Common myeloid progenitor, CD34-positive (primary cell): ENCODE measurements at regions not wholly inside any gene's neighbourhood (a gene's known extent, or its start where the extent isn't known, plus 50 kb on each side); places are given as distances from the start of the nearest gene placed in this dataset.

ENCODE experiments used
- CTCF ChIA-PET: fragments of 350-600 bp; sonication (Branson Sonifier 250); formaldehyde crosslinking; loops from one replicate; lab custom pipeline; 2021; ENCODE audit warnings: antibody characterized with exemption; lab: Charles Lee
- POLR2A ChIA-PET: fragments of 350-600 bp; sonication (Branson Sonifier 250); formaldehyde crosslinking; loops from one replicate; lab custom pipeline; 2021; ENCODE audit warnings: antibody characterized with exemption; lab: Charles Lee
- DNase-seq, 3 donors: peaks; one replicate each; pipeline versions ENCODE4 v3.0.0 to v3.0.0-alpha.2; 2013
- H3K27ac ChIP-seq, 2 experiments: 1 replicate in 1 of 2; 2 replicates in 1 of 2; pipeline ENCODE4 v1.7.0; 2013; ENCODE audit warnings: inconsistent platforms in 2 of 2, low read length in 2 of 2, mild to moderate bottlenecking in 2 of 2, low read depth in 1 of 2, moderate library complexity in 1 of 2; ENCODE audit not compliant: severe bottlenecking in 2 of 2, insufficient read depth in 1 of 2, poor library complexity in 1 of 2
- H3K27me3 ChIP-seq, 5 experiments: replicated peaks in 2 of 5; 1 replicate in 3 of 5; 2 replicates in 2 of 5; pipeline versions ENCODE4 v1.6.1 to v1.7.0; 2013; ENCODE audit warnings: low read length in 4 of 5, mild to moderate bottlenecking in 2 of 5, moderate library complexity in 2 of 5, inconsistent platforms in 1 of 5; ENCODE audit not compliant: insufficient read depth in 5 of 5, control insufficient read depth in 4 of 5
- H3K36me3 ChIP-seq, 4 experiments: 1 replicate in 2 of 4; 2 replicates in 2 of 4; pipeline versions ENCODE4 v1.6.1 to v1.7.0; 2013; ENCODE audit warnings: low read length in 3 of 4, control low read depth in 1 of 4, mild to moderate bottlenecking in 1 of 4; ENCODE audit not compliant: control insufficient read depth in 4 of 4, insufficient read depth in 4 of 4
- H3K4me1 ChIP-seq, 4 experiments: 1 replicate in 3 of 4; 2 replicates in 1 of 4; pipeline versions ENCODE4 v1.6.1 to v1.7.1; 2013; ENCODE audit warnings: low read length in 3 of 4, mild to moderate bottlenecking in 3 of 4, control low read depth in 1 of 4, inconsistent platforms in 1 of 4, moderate library complexity in 1 of 4; ENCODE audit not compliant: control insufficient read depth in 4 of 4, insufficient read depth in 4 of 4; ENCODE audit errors: control extremely low read depth in 1 of 4
- H3K4me3 ChIP-seq, 7 experiments: 1 replicate in 4 of 7; 2 replicates in 3 of 7; pipeline versions ENCODE4 v1.5.1 to v1.7.0; 2013; ENCODE audit warnings: mild to moderate bottlenecking in 7 of 7, low read length in 6 of 7, moderate library complexity in 6 of 7, inconsistent platforms in 2 of 7, low read depth in 2 of 7, control low read depth in 1 of 7; ENCODE audit not compliant: insufficient read depth in 4 of 7, control insufficient read depth in 1 of 7; ENCODE audit errors: extremely low read depth in 1 of 7
- H3K9me3 ChIP-seq, 5 experiments: 1 replicate in 4 of 5; 2 replicates in 1 of 5; pipeline versions ENCODE4 v1.6.1 to v1.7.1; 2013; ENCODE audit warnings: low read length in 4 of 5, mild to moderate bottlenecking in 2 of 5, inconsistent platforms in 1 of 5, low read depth in 1 of 5, moderate library complexity in 1 of 5; ENCODE audit not compliant: control insufficient read depth in 4 of 5, insufficient read depth in 2 of 5; ENCODE audit errors: control extremely low read depth in 1 of 5
- WGBS: methylation state at CpG from one replicate; pipeline ENCODE4 v1.1.5; 2013; ENCODE audit not compliant: insufficient coverage; 5-methylcytosine and 5-hydroxymethylcytosine counted together

GRCh38 chr19:31402529-31403316 lies 53.5 kb upstream of the TSHZ3 start:
- CTCF ChIA-PET = no interaction called here
- POLR2A ChIA-PET = no interaction called here
- H3K36me3 ChIP-seq = no peaks in the 10 kb centered on the region
- no peak overlapping the region for H3K27ac ChIP-seq
- H3K4me1 ChIP-seq = no peaks in the 10 kb centered on the region
- H3K9me3 ChIP-seq = no peaks in the 10 kb centered on the region
- 96% methylated on average over 3 of the region's 7 CpGs for WGBS
- no peak for DNase-seq
- H3K4me3 ChIP-seq = no peak overlapping the region
- H3K27me3 ChIP-seq = peaks cover 0 to 16% (median 3%) of the 10 kb centered on the region in 5 experiments

DNA sequence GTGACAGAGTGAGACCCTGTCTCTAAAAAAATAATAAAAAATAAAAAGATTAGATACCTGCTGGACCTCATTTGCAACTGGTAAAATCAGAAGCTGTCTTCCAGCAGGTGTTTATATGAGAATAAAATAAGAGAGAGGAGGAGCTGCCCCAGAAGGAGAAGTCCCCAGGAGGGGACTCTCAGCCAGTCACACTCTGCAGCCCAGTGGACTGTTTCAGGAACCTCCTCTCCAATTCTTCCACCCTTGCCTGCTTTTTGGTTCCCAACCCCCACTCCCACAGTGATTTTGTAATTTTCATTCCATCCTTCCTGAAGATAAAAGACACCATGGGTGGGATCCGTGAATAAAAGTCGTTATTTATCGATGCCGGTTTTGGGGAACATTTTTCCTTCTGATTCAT lies 56.9 kb upstream of the TSHZ3 start:
- Histone ChIP-seq H3K36me3 (no peaks in the 10 kb centered on the region), H3K9me3 (peaks cover 0 to 1% (median 0%) of the 10 kb centered on the region in 5 experiments), H3K4me3 (no peak overlapping the region), H3K27me3 (peaks cover 0 to 12% (median 2%) of the 10 kb centered on the region in 5 experiments), H3K4me1 (no peaks in the 10 kb centered on the region), H3K27ac (no peak overlapping the region)
- ChIA-PET POLR2A (no interaction called here), CTCF (no interaction called here)
- 94% methylated on average over 4 of the region's 4 CpGs for WGBS
- DNase-seq = no peak

DNA sequence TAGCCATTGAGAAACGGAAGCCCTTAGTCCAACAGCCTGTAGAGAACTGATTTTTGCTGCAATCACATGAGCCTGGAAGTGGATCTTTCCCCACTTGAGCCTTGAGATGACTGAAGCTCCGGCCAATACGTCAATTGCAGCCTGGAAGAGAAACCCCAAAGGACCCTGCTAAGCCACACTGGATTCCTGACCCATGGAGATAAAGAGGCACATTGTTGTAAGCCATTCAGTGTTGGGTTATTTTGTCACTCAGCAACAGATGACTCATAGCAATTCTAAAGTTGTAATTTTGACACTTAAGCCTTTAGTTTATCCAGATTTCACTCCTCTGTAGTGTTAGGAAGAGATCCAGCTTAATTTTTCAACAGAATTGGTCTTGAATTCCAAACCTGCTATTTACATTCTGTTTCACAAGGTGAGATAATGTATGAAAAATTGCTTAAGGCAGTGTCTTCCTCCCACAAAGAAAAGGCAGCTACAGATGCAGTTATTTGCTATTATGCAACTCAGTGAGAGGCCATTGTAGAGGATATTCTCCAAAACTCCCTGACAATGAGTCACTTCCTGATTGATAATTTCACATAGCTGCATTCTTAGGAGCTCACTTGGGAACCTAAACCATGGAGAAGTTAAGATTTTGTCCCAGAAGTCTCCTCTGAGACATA lies 59.4 kb upstream of the TSHZ3 start:
- DNase-seq = no peak
- ChIA-PET CTCF (interaction anchor here (0.6 kb wide), 1 partner anchor 415 kb away, joined by 3 read pairs; no protein-coding TSS in a partner anchor), POLR2A (no interaction called here)
- Histone ChIP-seq H3K4me3 (no peak overlapping the region), H3K4me1 (no peaks in the 10 kb centered on the region), H3K27ac (no peak overlapping the region), H3K27me3 (peaks cover 0 to 10% (median 2%) of the 10 kb centered on the region in 5 experiments), H3K36me3 (no peaks in the 10 kb centered on the region), H3K9me3 (peaks cover 0 to 1% (median 0%) of the 10 kb centered on the region in 5 experiments)
- 81% methylated on average over 3 of the region's 3 CpGs for WGBS

DNA sequence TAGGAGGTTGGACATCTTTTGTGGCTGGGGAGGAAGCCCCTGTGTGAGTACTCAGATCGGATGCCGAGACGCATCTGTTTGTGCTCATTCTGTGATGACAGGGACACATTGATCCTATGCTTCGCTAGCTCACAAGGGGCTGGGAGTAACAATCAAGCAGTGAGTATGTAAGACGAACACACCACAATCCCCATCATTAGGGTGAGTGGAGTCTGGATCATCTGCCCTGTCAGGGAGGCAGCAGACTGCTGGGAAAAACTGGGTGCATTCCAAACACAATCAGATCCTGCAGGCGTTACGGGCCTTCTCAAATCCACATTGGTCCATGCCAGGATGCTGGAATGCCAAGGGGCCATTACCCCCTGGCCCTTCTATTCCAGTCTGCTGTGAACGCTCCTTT lies 64.1 kb upstream of the TSHZ3 start:
- no peaks in the 10 kb centered on the region for H3K9me3 ChIP-seq
- WGBS = 72% methylated on average over 5 of the region's 8 CpGs
- H3K4me3 ChIP-seq = no peak overlapping the region
- H3K27ac ChIP-seq = no peak overlapping the region
- ChIA-PET POLR2A (interaction anchor here (0.6 kb wide), 1 partner anchor 65 kb away, joined by 4 read pairs; no protein-coding TSS in a partner anchor), CTCF (interaction anchor here (1.2 kb wide), 1 partner anchor 42 kb away, joined by 3 read pairs; no protein-coding TSS in a partner anchor)
- no peaks in the 10 kb centered on the region for H3K36me3 ChIP-seq
- peaks cover 0 to 26% (median 13%) of the 10 kb centered on the region in 5 experiments for H3K27me3 ChIP-seq
- no peaks in the 10 kb centered on the region for H3K4me1 ChIP-seq
- DNase-seq = no peak

- Histone ChIP-seq H3K27ac (no peak overlapping the region), H3K4me3 (no peak overlapping the region), H3K4me1 (no peaks in the 10 kb centered on the region), H3K27me3 (peaks cover 0 to 41% (median 21%) of the 10 kb centered on the region in 5 experiments), H3K36me3 (no peaks in the 10 kb centered on the region), H3K9me3 (no peaks in the 10 kb centered on the region)
- no peak for DNase-seq
- WGBS = no CpG with 5 or more reads among the region's 2 CpGs
- CTCF ChIA-PET = no interaction called here
- POLR2A ChIA-PET = no interaction called here
Measured at GRCh38 chr19:31415322-31415721, 66.1 kb upstream of the TSHZ3 start.

GRCh38 chr19:31416548-31416947 lies 67.3 kb upstream of the TSHZ3 start:
- CTCF ChIA-PET = no interaction called here
- Histone ChIP-seq H3K4me3 (no peak overlapping the region), H3K9me3 (no peaks in the 10 kb centered on the region), H3K4me1 (no peaks in the 10 kb centered on the region), H3K27ac (no peak overlapping the region), H3K27me3 (peaks cover 2 to 48% (median 32%) of the 10 kb centered on the region in 5 experiments), H3K36me3 (no peaks in the 10 kb centered on the region)
- POLR2A ChIA-PET = no interaction called here
- WGBS = 80% methylated on average over 2 of the region's 2 CpGs
- no peak for DNase-seq

DNA sequence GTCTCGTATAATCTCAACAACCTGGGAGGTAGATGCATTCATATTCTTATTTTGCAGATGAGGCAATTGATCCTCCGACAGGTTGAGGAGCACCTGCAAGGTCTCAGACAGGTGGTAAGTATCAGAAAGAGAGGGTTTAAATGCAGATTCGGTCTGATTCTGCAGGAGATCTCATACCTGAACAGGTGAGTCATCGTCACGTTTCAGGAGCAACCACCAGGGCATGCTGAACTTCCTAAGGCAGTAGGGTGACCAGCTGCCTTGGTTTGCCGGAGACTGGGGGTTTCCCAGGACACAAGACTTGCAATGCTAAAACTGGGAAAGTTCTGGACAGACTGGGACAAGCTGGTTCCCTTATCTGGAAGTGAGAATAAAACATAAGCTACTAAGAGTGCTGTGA lies 68.8 kb upstream of the TSHZ3 start:
- H3K27ac ChIP-seq = no peak overlapping the region
- no peaks in the 10 kb centered on the region for H3K9me3 ChIP-seq
- H3K27me3 ChIP-seq = peaks cover 6 to 57% (median 37%) of the 10 kb centered on the region in 5 experiments
- POLR2A ChIA-PET = no interaction called here
- no peak overlapping the region for H3K4me3 ChIP-seq
- H3K4me1 ChIP-seq = no peaks in the 10 kb centered on the region
- 51% methylated on average over 5 of the region's 6 CpGs for WGBS
- no peaks in the 10 kb centered on the region for H3K36me3 ChIP-seq
- DNase-seq = no peak
- CTCF ChIA-PET = no interaction called here
